ENCODE measurements at regions not wholly inside any gene's neighbourhood (a gene's known extent, or its start where the extent isn't known, plus 50 kb on each side); places are given as distances from the start of the nearest gene placed in this dataset.

DNA sequence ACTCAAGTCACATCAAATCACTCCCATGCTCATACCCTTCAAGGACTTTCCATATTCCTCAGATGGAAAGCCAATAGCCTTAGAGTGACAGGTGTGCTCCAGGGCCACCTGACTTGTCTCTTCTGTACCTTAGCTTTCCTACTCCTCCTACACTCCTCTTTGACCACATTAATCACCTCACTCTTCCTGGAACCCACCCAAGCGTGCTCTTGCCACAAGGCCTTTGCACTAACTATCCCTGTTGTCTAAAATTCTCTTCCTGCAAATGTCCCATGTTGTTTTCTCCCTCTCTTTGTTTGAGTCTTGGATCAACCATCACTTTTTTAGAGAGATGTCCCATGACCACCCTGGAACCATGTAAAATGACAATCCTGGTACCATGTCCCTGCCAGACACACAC is 244.1 kb downstream of the AASDHPPT start:
- no peak overlapping the region for H3K4me3 ChIP-seq (ENCODE audit: low read depth, low read length, poor library complexity, severe bottlenecking)
- no peaks in the 10 kb centered on the region for H3K4me1 ChIP-seq (ENCODE audit: insufficient read depth, low read length, severe bottlenecking)
- H3K4me2 ChIP-seq (ENCODE audit: low read length), result no peak overlapping the region
- no peaks in the 10 kb centered on the region for H3K9me2 ChIP-seq (ENCODE audit: low read depth, low read length)
- H3K9me3 ChIP-seq (ENCODE audit: low read length), result no peaks in the 10 kb centered on the region
- TF ChIP-seq, protein P1, sequence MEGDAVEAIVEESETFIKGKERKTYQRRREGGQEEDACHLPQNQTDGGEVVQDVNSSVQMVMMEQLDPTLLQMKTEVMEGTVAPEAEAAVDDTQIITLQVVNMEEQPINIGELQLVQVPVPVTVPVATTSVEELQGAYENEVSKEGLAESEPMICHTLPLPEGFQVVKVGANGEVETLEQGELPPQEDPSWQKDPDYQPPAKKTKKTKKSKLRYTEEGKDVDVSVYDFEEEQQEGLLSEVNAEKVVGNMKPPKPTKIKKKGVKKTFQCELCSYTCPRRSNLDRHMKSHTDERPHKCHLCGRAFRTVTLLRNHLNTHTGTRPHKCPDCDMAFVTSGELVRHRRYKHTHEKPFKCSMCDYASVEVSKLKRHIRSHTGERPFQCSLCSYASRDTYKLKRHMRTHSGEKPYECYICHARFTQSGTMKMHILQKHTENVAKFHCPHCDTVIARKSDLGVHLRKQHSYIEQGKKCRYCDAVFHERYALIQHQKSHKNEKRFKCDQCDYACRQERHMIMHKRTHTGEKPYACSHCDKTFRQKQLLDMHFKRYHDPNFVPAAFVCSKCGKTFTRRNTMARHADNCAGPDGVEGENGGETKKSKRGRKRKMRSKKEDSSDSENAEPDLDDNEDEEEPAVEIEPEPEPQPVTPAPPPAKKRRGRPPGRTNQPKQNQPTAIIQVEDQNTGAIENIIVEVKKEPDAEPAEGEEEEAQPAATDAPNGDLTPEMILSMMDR (IDR thresholded peaks at IDR 0.05; ENCODE audit: low read length), result no peak
- no peak for TF ChIP-seq EZH2 (IDR thresholded peaks at IDR 0.05; ENCODE audit: borderline replicate concordance, low read length)
- no peak overlapping the region for H3K9ac ChIP-seq (ENCODE audit: low read length)
- no peak overlapping the region for H3K27ac ChIP-seq (ENCODE audit: low read depth, low read length, poor library complexity, severe bottlenecking)
- no peak overlapping the region for H2AFZ ChIP-seq (ENCODE audit: low read length)
- no peaks in the 10 kb centered on the region for H3F3A ChIP-seq (ENCODE audit: insufficient read depth, low read length)
- H3K79me2 ChIP-seq (ENCODE audit: insufficient read depth, low read length), result no peaks in the 10 kb centered on the region
- H3K27me3 ChIP-seq (ENCODE audit: insufficient read depth, low read length), result no peaks in the 10 kb centered on the region
- no peaks in the 10 kb centered on the region for H4K20me1 ChIP-seq (ENCODE audit: insufficient read depth, low read length)
- no peaks in the 10 kb centered on the region for H3K36me3 ChIP-seq (ENCODE audit: insufficient read depth, low read length)

DNA sequence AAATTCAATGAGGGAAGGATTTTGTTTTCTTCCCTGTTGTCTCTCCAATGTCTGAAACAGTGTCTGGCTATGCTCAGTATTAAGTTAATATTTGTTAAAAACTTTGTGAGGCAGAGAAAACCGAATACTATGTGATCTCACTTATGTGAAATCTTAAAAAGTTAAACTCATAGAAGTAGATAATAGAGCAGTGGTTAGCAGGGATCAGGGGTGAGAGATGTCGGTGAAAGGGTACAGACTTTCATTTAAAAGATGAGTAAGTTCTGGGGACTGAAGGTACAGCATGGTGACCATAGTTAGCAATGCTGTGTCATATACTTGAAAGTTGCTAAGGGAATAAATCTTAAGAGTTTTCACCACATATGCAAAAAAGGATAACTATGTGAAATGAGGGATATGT is 244.6 kb downstream of the AASDHPPT start:
- H3K9me3 ChIP-seq (ENCODE audit: low read length), result no peaks in the 10 kb centered on the region
- TF ChIP-seq, protein P1 (IDR thresholded peaks at IDR 0.05; ENCODE audit: low read length), result no peak
- no peak for TF ChIP-seq EZH2 (IDR thresholded peaks at IDR 0.05; ENCODE audit: borderline replicate concordance, low read length)
- H3K27me3 ChIP-seq (ENCODE audit: insufficient read depth, low read length), result no peaks in the 10 kb centered on the region
- H3K9me2 ChIP-seq (ENCODE audit: low read depth, low read length), result no peaks in the 10 kb centered on the region
- no peaks in the 10 kb centered on the region for H3K36me3 ChIP-seq (ENCODE audit: insufficient read depth, low read length)
- no peaks in the 10 kb centered on the region for H3F3A ChIP-seq (ENCODE audit: insufficient read depth, low read length)
- H3K27ac ChIP-seq (ENCODE audit: low read depth, low read length, poor library complexity, severe bottlenecking), result no peak overlapping the region
- H2AFZ ChIP-seq (ENCODE audit: low read length), result no peak overlapping the region
- H3K4me3 ChIP-seq (ENCODE audit: low read depth, low read length, poor library complexity, severe bottlenecking), result no peak overlapping the region
- H3K4me2 ChIP-seq (ENCODE audit: low read length), result no peak overlapping the region
- no peaks in the 10 kb centered on the region for H4K20me1 ChIP-seq (ENCODE audit: insufficient read depth, low read length)
- no peaks in the 10 kb centered on the region for H3K4me1 ChIP-seq (ENCODE audit: insufficient read depth, low read length, severe bottlenecking)
- no peaks in the 10 kb centered on the region for H3K79me2 ChIP-seq (ENCODE audit: insufficient read depth, low read length)
- H3K9ac ChIP-seq (ENCODE audit: low read length), result no peak overlapping the region

DNA sequence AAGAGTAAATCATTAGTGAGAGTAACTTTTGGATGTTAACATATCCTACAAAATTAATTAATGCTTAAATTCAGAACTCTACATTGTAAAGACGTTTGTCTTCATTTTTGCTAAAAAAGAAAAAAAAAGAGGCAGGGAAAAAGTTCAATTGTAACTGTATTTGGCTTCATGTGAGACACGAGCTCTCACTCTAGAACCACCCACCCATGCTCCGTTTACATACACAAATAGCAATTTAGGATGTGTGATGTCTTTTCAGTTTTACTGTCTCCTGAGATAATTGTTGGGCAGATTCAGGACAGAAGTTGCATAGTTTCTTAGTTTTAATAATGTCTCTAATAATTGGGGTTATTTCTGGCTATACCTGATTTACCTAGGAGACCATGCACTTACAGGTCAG is 248.6 kb downstream of the AASDHPPT start:
- TF ChIP-seq EZH2 (IDR thresholded peaks at IDR 0.05; ENCODE audit: borderline replicate concordance, low read length), result no peak
- TF ChIP-seq, protein P1 (IDR thresholded peaks at IDR 0.05; ENCODE audit: low read length), result no peak
- Histone ChIP-seq H3K9me2 (ENCODE audit: low read depth, low read length) (no peaks in the 10 kb centered on the region), H3F3A (ENCODE audit: insufficient read depth, low read length) (no peaks in the 10 kb centered on the region), H3K27ac (ENCODE audit: low read depth, low read length, poor library complexity, severe bottlenecking) (no peak overlapping the region), H3K9me3 (ENCODE audit: low read length) (no peaks in the 10 kb centered on the region), H3K9ac (ENCODE audit: low read length) (no peak overlapping the region), H2AFZ (ENCODE audit: low read length) (no peak overlapping the region), H4K20me1 (ENCODE audit: insufficient read depth, low read length) (no peaks in the 10 kb centered on the region), H3K4me1 (ENCODE audit: insufficient read depth, low read length, severe bottlenecking) (no peaks in the 10 kb centered on the region), H3K4me3 (ENCODE audit: low read depth, low read length, poor library complexity, severe bottlenecking) (no peak overlapping the region), H3K36me3 (ENCODE audit: insufficient read depth, low read length) (no peaks in the 10 kb centered on the region), H3K4me2 (ENCODE audit: low read length) (no peak overlapping the region), H3K79me2 (ENCODE audit: insufficient read depth, low read length) (no peaks in the 10 kb centered on the region), H3K27me3 (ENCODE audit: insufficient read depth, low read length) (no peaks in the 10 kb centered on the region)
